Kidney glomerular epithelial cell (primary cell): ENCODE measurements at regions not wholly inside any gene's neighbourhood (a gene's known extent, or its start where the extent isn't known, plus 50 kb on each side); places are given as distances from the start of the nearest gene placed in this dataset.

Experiments
- DNase-seq: peaks from one replicate; lab custom pipeline; 2025; lab: John Stamatoyannopoulos, UW

GRCh38 chr3:9301091-9301490 lies 51.6 kb upstream of the SRGAP3 start:
- no peak for DNase-seq

- DNase-seq, result no peak
Observed at GRCh38 chr3:9301798-9302197, 52.4 kb upstream of the SRGAP3 start.

GRCh38 chr3:9302425-9303181 lies 53.2 kb upstream of the SRGAP3 start:
- peak; percentile 81 for DNase-seq

GRCh38 chr3:9308298-9308990 lies 54.4 kb upstream of the THUMPD3 start:
- peak; percentile 9 for DNase-seq

- DNase-seq, result no peak
Observed at GRCh38 chr3:9310043-9310442, 52.8 kb upstream of the THUMPD3 start.

GRCh38 chr3:9311228-9311627 lies 51.6 kb upstream of the THUMPD3 start:
- DNase-seq, result no peak
